Activated CD4-positive, alpha-beta T cell treated with anti-CD3 and anti-CD28 coated beads, Interleukin-2, amount 50 U/mL, for 48 hours (primary cell): ENCODE measurements at regions not wholly inside any gene's neighbourhood (a gene's known extent, or its start where the extent isn't known, plus 50 kb on each side); places are given as distances from the start of the nearest gene placed in this dataset.

Experiments used
- DNase-seq, 2 experiments: peaks; one replicate each; pipeline ENCODE4 v3.0.0-alpha.2; 2020

DNA sequence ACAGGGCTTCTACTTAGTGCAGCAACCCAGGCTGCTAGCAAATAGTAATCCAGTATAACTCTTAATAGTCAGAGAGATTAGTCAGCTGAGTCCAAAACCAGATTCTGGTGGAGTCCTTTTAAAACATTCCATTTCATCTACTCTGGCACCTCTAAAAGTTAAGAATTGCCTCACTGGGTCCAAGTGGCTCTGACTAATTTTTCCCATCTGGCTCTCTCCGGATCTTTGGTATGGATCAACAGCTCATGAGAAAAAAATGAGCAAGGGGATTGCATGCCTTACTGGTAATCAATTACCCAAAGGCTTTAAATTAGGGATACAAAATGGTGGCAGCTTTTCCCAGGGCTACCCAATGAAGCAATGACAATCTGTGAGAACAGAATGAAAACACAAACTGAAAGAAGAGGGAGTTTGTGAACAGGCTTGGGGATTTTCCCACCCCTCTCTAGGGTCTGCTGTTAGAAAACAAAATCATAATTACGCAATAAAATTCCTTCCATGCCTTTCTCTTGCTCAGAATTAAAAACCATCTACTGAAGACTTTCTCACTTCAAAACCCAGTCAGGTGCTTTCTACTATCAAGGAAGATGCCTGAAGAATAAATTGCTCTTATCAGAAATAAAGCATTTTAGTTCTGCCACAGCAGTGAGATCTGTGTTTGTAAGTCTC, 84.6 kb upstream of the PMFBP1 start:
- no peak for DNase-seq

DNA sequence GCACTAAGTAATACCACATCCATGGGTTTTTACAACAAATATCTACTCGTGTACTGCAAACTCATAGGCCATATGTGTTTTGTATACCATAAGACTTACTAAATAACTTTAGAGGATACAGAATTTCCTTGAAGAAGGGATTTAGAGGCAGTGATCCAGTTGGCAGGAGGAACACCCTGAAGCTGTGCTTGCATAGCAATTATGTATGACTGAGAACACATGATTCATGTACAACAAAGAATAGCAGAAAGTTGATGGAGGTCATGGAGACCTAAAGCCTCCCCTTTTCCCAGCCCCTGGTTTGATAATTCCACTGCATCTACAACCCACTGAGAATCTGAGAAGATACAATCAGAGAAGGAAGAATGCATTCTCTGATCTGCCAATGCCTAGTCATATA, 83.8 kb upstream of the PMFBP1 start:
- no peak for DNase-seq

DNA sequence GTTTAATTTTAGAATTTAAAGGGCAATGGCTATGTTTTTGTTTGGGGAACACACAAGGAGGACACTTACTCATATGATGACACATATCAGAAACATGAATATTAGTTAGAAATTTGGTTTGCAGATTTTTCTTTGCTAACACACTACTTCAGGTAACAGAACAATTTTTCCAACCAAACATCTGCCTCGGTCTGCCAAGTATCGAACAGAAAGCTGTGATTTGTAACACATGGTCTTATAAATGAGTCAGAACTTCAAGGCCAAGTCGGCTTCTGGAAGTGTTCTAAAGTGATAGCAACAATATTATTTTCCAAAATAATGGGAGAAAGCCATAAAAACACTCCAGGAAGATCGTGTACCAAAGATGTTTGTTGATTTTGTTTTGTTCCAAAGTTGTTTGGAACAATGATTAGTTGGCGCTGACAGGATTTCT, 75.9 kb upstream of the PMFBP1 start:
- DNase-seq = no peak

DNA sequence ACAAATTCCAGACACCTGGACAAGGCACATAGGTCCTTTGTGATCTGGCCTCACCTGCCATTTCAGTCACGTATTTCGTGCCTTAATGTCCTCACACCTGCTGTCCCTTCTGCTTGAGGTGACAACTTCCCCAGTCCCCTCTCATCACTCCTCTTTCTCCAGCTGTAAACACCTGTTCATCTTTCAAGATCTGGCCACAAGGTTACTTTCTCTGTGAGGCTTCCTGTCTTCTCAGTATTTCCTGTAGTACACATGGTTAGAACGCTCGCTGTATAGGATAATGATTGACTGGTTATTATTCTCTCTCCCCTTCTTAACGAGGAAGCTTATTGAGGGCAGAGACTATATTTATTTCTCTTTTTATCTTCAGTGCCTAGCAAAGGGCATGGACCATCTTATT, 74.5 kb upstream of the PMFBP1 start:
- no peak for DNase-seq

DNA sequence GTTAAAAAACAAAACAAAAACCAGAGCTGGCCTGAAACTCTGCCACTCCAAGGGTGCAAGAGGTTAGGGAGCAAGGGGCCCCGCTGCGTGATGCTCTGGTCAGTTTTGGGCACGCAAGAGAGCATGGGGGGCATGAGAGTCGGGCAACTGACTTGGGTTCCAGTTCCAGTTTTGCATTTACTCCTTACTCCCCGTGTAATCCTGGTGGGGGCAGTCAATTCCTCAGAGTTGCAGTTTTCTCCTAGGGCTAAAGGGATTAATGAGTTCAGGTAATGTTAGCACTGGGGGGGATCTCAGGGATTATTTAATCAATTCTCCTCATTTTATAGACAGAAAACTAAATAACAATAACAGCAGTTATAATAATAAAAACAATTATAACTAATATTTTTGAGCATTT, 72.9 kb upstream of the PMFBP1 start:
- no peak for DNase-seq

DNA sequence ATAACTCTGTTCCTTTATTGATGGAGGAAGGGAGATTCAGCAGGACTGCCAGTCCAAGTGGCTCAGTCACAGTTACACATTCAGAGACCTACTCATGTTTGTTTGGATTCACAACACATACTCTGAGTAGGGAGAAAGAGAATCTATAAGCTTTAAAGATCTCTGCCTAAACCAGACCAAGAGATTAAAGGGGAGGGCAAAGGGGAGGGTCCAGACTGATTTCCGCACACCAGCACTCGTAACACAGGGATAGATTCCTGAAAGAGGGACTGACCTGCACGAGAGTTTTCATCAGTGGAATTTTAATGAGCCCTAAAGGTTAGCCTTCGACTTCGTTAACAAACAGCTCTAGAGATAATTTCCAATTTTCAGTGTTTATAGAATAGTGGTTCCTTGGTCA, 71.7 kb upstream of the PMFBP1 start:
- DNase-seq = no peak

DNA sequence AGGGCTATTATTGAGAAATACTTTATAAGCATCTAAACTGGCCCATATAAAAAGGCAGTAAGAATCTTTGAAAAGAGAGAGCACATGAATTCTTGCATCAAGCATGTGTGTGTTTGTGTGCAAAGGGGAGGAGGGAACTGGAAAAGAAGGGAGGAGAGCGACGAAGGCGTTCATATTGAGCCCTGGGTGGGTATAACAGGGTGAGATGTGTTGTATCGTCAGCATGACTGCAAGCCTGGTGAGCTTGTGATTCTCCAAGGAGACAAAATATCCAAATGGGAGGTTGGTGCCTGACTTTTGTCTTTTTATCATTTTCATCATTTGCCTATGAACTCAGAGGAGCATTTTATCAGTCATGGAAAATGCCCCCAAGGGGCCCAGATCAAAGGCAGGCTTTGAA, 70.8 kb upstream of the PMFBP1 start:
- no peak for DNase-seq

DNA sequence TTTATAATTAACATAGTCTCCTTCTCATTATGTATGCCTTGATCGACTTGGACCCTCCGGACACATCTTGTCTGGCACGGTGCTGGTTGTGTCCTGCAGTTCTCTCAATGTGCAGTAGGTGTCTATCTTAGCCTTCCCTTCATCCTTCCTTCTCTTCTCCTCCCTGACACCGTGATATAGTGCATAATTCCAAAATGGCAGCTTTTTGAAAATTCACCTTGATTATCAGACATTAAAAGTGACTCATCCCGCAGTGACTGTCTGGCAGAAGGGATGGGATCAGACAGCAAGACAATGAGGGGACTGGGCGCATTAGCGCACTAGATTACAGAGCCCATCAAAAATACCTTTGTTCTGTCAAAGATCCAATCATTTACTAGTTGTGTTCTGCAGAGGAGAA, 70.0 kb upstream of the PMFBP1 start:
- no peak for DNase-seq

DNA sequence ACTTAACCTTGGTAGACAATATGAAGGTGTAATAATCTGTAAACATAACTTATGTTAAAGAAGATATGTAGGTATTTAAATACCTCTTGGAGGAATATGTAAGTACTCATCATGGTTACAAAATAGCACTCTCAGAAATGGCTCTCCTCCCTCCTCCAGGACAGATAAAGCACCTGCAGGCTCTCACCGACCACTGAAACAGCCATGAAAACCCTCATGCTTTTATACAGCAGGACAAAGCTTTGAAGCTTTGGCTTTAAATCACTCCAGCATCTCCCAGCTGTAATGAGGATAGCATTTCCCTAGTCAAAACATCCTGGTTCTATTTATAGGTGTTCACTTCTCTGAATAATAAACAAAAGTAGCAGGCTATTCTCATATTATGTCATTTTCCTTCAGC, 69.1 kb upstream of the PMFBP1 start:
- DNase-seq = no peak

DNA sequence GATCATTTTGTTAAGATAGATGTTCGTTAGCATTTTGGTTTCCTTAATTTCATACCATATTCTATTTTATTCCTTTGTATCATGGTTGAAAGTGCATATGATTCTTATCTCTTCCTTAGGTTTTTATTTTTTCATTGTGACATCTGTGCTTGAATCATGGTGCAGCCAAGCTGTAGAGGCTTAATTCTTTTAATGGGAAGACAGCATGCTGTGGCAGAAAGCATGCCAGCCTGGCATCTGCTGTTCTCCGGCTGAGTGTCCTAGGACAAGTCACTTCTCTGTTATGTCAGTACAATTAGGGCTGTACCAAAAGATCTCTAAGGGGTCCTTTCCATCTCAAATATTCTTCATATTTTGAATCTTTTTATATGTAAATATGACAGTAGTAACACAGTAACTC, 68.5 kb upstream of the PMFBP1 start:
- DNase-seq = no peak

DNA sequence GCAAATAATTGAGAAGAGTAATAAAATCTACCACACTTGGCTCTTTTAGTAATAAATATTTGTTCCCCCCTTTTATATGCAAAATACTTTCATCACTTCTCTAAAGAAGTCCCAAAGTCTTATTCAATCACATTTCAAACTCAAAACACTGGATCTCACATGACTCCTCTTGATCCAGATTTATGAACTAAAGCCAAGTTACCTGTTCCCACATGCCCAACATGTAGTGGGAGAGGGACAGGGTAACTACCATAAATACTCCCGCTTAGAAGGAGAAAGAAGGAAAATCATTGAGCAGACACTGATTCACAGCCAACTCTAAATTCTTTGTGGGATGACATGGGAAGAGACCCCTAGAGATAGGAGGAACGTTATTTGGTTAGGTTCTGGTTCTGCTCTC, 64.9 kb upstream of the PMFBP1 start:
- DNase-seq = no peak

DNA sequence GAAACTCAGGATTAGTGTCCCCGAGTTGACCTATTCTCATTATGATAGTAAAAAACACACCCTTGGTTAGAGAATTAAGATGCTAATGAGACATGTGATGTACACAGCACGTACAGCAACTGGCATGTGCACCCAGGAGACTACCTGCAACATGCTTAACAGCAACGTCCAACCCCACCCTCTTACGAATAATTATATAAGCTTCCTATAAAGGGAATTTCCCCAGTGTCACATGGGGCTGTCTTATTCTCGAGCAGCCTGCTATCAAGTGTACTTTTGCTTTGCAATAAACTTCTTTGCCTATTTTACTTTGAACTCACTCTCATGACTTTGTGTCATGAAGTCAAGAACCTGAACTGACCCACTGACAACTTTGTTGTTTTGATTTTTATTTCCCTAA, 62.4 kb upstream of the PMFBP1 start:
- no peak for DNase-seq

DNA sequence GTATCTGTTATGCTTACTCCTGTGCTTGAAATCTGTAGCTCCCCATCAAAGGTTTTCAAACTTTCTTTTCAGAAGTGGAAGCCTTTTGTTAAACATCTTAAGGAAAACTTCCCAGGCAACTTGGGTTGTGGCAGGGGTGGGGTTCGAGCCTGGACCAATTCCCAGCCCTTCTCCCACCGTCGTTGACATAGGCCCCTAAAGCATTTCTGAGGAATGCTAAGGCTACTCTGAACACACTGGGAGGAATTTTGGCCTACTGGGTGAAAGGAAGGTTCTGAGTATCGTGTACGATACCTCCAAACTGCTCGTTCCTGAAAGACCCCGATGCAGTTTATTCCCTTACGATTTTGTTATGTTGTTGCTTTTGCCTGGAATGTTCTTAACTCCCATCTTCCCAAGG, 56.1 kb upstream of the PMFBP1 start:
- DNase-seq = no peak

DNA sequence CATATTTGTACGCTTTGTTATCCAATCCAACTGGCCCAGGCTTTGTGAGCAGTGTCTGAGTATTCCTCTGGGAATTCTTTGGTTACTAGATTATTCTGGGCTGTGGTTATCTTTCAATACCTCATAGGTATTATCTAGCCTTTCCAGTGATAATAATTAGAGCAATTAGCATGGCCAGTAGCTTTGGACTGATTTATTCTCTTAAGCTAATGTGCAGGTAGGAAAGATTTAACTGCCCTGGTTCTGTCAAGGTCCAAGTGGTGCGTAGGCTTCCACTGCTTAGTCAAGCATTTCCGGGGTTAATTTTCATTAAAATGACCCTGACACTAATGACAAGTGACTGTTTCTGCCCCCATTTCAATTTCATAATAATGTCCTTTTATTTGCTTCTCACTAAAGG, 54.2 kb upstream of the PMFBP1 start:
- DNase-seq = no peak

DNA sequence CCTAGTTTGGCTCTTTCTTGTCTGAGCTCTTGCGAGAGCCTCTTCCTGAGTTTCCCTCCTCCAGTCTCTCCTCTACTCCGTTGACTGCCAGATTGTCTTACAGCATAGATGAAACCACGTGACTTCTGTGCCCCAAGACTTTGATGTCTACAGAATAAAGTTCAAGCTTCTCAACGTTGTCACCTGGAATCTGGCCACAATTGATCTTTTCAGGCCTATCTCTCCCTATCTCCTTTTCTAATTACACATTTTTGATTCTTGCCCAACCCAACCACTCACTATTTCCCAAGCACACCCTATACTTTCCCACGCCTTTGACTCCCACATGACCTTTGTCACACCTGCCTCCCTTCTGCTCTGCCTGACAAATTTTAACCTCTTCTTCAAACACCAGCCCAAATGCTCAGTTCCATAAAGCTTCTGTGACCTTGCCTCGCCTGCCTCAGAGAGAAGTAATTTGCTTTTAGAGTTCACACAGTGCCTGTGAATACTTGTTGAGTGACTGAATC, 52.4 kb upstream of the PMFBP1 start:
- DNase-seq = no peak

DNA sequence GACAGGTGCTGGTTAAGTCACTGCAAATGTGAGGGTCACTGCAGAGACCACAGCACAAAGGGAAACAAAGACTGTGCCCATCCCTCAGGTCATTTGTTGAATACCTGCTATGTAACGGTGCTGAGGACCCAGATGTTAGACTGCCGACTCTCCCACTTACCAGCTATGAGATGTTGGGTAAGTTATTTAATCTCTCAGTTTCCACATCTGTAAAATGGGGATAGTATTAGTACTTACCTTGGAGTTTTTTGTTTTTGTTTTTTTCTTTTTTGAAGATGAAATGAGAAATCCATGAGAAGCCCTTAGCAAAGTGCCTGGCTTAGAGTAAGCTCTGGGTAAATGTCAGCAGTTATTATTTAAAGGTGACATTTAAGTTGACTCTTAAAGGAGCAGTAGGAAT, 50.5 kb upstream of the PMFBP1 start:
- DNase-seq = no peak
